ENCODE measurements at regions not wholly inside any gene's neighbourhood (a gene's known extent, or its start where the extent isn't known, plus 50 kb on each side); places are given as distances from the start of the nearest gene placed in this dataset.

DNA sequence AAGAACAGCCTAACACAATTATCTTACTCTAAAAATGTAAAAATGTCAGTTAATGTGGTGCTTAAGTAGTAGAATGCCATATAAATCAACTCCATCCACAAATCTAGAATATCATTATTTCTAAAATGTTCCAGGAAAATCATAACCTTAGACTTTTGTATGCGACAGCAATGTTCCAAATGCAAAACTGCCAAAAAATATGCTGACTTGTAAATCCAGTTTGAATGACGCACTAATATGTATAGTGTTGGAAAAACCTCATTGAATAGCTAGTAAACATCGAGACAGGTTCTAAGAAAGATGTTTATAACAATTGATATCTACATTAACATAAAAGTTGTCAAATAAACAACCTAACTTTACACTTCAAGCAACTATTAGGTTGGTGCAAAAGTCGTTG is 469.1 kb upstream of the PRICKLE1 start:
- no peaks in the 10 kb centered on the region for H3K9me2 ChIP-seq (ENCODE audit: insufficient read depth, low read length)
- no peak overlapping the region for H3K4me3 ChIP-seq (ENCODE audit: low read length)
- no peak overlapping the region for H3K4me2 ChIP-seq (ENCODE audit: low read length)
- H3K79me2 ChIP-seq (replicated peaks; ENCODE audit: insufficient read depth, low read length), result no peaks in the 10 kb centered on the region
- H3K27me3 ChIP-seq (ENCODE audit: insufficient read depth, low read depth, low read length), result no peaks in the 10 kb centered on the region
- TF ChIP-seq, protein P1, sequence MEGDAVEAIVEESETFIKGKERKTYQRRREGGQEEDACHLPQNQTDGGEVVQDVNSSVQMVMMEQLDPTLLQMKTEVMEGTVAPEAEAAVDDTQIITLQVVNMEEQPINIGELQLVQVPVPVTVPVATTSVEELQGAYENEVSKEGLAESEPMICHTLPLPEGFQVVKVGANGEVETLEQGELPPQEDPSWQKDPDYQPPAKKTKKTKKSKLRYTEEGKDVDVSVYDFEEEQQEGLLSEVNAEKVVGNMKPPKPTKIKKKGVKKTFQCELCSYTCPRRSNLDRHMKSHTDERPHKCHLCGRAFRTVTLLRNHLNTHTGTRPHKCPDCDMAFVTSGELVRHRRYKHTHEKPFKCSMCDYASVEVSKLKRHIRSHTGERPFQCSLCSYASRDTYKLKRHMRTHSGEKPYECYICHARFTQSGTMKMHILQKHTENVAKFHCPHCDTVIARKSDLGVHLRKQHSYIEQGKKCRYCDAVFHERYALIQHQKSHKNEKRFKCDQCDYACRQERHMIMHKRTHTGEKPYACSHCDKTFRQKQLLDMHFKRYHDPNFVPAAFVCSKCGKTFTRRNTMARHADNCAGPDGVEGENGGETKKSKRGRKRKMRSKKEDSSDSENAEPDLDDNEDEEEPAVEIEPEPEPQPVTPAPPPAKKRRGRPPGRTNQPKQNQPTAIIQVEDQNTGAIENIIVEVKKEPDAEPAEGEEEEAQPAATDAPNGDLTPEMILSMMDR (IDR thresholded peaks at IDR 0.05; ENCODE audit: poor library complexity, severe bottlenecking), result no peak
- TF ChIP-seq POLR2AphosphoS5 (IDR thresholded peaks at IDR 0.05) (no peak), RAD21 (conservative IDR thresholded peaks at IDR 0.05) (no peak), MXI1 (conservative IDR thresholded peaks at IDR 0.05; ENCODE audit: poor library complexity, severe bottlenecking) (no peak)
- H3F3A ChIP-seq (ENCODE audit: insufficient read depth, low read length, poor library complexity, severe bottlenecking), result no peaks in the 10 kb centered on the region
- no peaks in the 10 kb centered on the region for H4K20me1 ChIP-seq (ENCODE audit: insufficient read depth)
- H2AFZ ChIP-seq (ENCODE audit: low read depth, low read length), result no peak overlapping the region
- H3K36me3 ChIP-seq (ENCODE audit: insufficient read depth, low read length), result no peaks in the 10 kb centered on the region
- no peak overlapping the region for H3K9ac ChIP-seq (ENCODE audit: low read length)
- H3K27ac ChIP-seq (ENCODE audit: low read length), result no peak overlapping the region
- no peaks in the 10 kb centered on the region for H3K9me3 ChIP-seq (ENCODE audit: low read length)

DNA sequence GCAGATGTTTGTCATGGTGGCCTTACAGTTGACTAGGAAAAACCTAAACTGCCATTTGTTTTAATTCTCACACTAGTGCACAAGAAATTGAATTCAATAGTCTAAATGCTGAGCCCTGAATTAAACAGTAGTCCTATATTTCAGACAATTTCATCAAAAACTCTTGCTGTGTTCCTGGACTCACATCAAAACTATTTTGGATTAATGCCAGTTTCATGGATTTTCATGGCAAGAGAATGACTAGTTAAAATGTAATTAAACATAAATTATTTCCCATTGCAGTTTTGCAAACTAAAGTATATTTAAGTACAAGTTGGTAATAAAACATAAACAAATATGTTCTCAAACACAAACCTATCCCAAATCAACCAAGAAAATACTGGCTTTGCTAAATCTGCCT is 468.0 kb upstream of the PRICKLE1 start:
- no peak overlapping the region for H3K4me2 ChIP-seq (ENCODE audit: low read length)
- H3K9me3 ChIP-seq (ENCODE audit: low read length), result no peaks in the 10 kb centered on the region
- H3F3A ChIP-seq (ENCODE audit: insufficient read depth, low read length, poor library complexity, severe bottlenecking), result no peaks in the 10 kb centered on the region
- no peaks in the 10 kb centered on the region for H3K9me2 ChIP-seq (ENCODE audit: insufficient read depth, low read length)
- no peaks in the 10 kb centered on the region for H3K27me3 ChIP-seq (ENCODE audit: insufficient read depth, low read depth, low read length)
- TF ChIP-seq EP300 (conservative IDR thresholded peaks at IDR 0.05; ENCODE audit: poor library complexity, severe bottlenecking) (no peak), SMC3 (conservative IDR thresholded peaks at IDR 0.05; ENCODE audit: poor library complexity) (no peak), RAD21 (conservative IDR thresholded peaks at IDR 0.05) (no peak), POLR2AphosphoS5 (IDR thresholded peaks at IDR 0.05) (no peak), EZH2 (IDR thresholded peaks at IDR 0.05; ENCODE audit: borderline replicate concordance, insufficient read depth, low read length, poor library complexity, severe bottlenecking) (no peak), MXI1 (conservative IDR thresholded peaks at IDR 0.05; ENCODE audit: poor library complexity, severe bottlenecking) (no peak), TAF1 (IDR thresholded peaks at IDR 0.05; ENCODE audit: low read depth) (no peak)
- TF ChIP-seq, protein P1 (IDR thresholded peaks at IDR 0.05; ENCODE audit: poor library complexity, severe bottlenecking), result no peak
- TF ChIP-seq, protein P2, sequence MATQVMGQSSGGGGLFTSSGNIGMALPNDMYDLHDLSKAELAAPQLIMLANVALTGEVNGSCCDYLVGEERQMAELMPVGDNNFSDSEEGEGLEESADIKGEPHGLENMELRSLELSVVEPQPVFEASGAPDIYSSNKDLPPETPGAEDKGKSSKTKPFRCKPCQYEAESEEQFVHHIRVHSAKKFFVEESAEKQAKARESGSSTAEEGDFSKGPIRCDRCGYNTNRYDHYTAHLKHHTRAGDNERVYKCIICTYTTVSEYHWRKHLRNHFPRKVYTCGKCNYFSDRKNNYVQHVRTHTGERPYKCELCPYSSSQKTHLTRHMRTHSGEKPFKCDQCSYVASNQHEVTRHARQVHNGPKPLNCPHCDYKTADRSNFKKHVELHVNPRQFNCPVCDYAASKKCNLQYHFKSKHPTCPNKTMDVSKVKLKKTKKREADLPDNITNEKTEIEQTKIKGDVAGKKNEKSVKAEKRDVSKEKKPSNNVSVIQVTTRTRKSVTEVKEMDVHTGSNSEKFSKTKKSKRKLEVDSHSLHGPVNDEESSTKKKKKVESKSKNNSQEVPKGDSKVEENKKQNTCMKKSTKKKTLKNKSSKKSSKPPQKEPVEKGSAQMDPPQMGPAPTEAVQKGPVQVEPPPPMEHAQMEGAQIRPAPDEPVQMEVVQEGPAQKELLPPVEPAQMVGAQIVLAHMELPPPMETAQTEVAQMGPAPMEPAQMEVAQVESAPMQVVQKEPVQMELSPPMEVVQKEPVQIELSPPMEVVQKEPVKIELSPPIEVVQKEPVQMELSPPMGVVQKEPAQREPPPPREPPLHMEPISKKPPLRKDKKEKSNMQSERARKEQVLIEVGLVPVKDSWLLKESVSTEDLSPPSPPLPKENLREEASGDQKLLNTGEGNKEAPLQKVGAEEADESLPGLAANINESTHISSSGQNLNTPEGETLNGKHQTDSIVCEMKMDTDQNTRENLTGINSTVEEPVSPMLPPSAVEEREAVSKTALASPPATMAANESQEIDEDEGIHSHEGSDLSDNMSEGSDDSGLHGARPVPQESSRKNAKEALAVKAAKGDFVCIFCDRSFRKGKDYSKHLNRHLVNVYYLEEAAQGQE (IDR thresholded peaks at IDR 0.05; ENCODE audit: borderline replicate concordance), result no peak
- H3K27ac ChIP-seq (ENCODE audit: low read length), result no peak overlapping the region
- H2AFZ ChIP-seq (ENCODE audit: low read depth, low read length), result no peak overlapping the region
- H4K20me1 ChIP-seq (ENCODE audit: insufficient read depth), result no peaks in the 10 kb centered on the region
- no peak overlapping the region for H3K9ac ChIP-seq (ENCODE audit: low read length)
- H3K79me2 ChIP-seq (replicated peaks; ENCODE audit: insufficient read depth, low read length), result no peaks in the 10 kb centered on the region
- H3K4me3 ChIP-seq (ENCODE audit: low read length), result no peak overlapping the region
- no peaks in the 10 kb centered on the region for H3K36me3 ChIP-seq (ENCODE audit: insufficient read depth, low read length)
